HCT116 (cell line): ENCODE measurements at regions not wholly inside any gene's neighbourhood (a gene's known extent, or its start where the extent isn't known, plus 50 kb on each side); places are given as distances from the start of the nearest gene placed in this dataset.

Experiments
- ATAC-seq: fragments of 200-7000 bp; cut with Tn5 transposase; 2 replicates; pipeline ENCODE4 v1.9.1; 2020; ENCODE audit warnings: mild to moderate bottlenecking, moderate library complexity
- BruUV-seq: library from RNA; stranded (reverse); fragments of 400-500 nt; replicated peaks from 2 replicates; lab custom pipeline; 2021; lab: Mats Ljungman, UMichigan
- CTCF ChIA-PET: fragments of 300-600 bp; sonication (Branson Sonifier 250); formaldehyde crosslinking; loops from one replicate; lab custom pipeline; 2021; ENCODE audit warnings: antibody characterized with exemption; lab: Charles Lee
- POLR2A ChIA-PET: fragments of 300-600, 350-600 bp; sonication (Branson Sonifier 250); formaldehyde crosslinking; loops from one replicate; lab custom pipeline; 2021; ENCODE audit warnings: antibody characterized with exemption; lab: Charles Lee
- RAD21 ChIA-PET, 2 experiments: fragments of 300-600 bp; sonication (Branson Sonifier 250); formaldehyde crosslinking; loops; one replicate each; lab custom pipeline; 2023; ENCODE audit warnings: low total read pairs in 2 of 2; ENCODE audit not compliant: uncharacterized antibody in 2 of 2, unreplicated experiment in 2 of 2, low non-redundant PET in 1 of 2; lab: Charles Lee
- DNase-seq: peaks from one replicate; pipeline ENCODE4 v3.0.0-alpha.2; 2010; ENCODE audit warnings: low read depth, low spot score
- H2AFZ ChIP-seq: fragments of 200-600 bp; shearing (Covaris generic), sonication (generic); 2 replicates; pipeline ENCODE4 v1.6.1; 2017; ENCODE audit warnings: low read depth, mixed run types, mixed read lengths, antibody characterized with exemption, low read length; ENCODE audit not compliant: poor library complexity, severe bottlenecking
- H3K27ac ChIP-seq: 2 replicates; pipeline ENCODE4 v1.5.1; 2012; ENCODE audit warnings: low read depth, low read length
- H3K27me3 ChIP-seq: fragments of 200-600 bp; sonication (generic); 2 replicates; pipeline ENCODE4 v1.6.1; 2016; ENCODE audit warnings: mixed run types, low read length, mixed read lengths; ENCODE audit not compliant: insufficient read depth
- H3K36me3 ChIP-seq, 2 experiments: fragments of 200-500 bp in 1 of 2; fragments of 200-600 bp in 1 of 2; sonication (Bioruptor generic) in 1 of 2; sonication (generic) in 1 of 2; 2 replicates each; pipeline versions ENCODE4 v1.5.1 to v1.6.1; 2014 to 2016; ENCODE audit warnings: low read length in 2 of 2, inconsistent platforms in 1 of 2, mixed read lengths in 1 of 2, mixed run types in 1 of 2; ENCODE audit not compliant: insufficient read depth in 2 of 2, control insufficient read depth in 1 of 2
- H3K4me1 ChIP-seq, 2 experiments: fragments of 200-600 bp in 1 of 2; sonication (generic) in 1 of 2; 2 replicates each; pipeline versions ENCODE4 v1.5.1 to v1.6.1; 2012 to 2017; ENCODE audit warnings: low read length in 2 of 2, inconsistent platforms in 1 of 2, mild to moderate bottlenecking in 1 of 2, mixed read lengths in 1 of 2, mixed run types in 1 of 2, moderate library complexity in 1 of 2; ENCODE audit not compliant: insufficient read depth in 2 of 2, control insufficient read depth in 1 of 2
- H3K4me2 ChIP-seq: fragments of 200-600 bp; sonication (generic); 2 replicates; pipeline ENCODE4 v1.6.1; 2017; ENCODE audit warnings: mixed run types, low read length, mixed read lengths
- H3K4me3 ChIP-seq, 2 experiments: fragments of 200-600 bp in 1 of 2; sonication (generic) in 1 of 2; replicated peaks in 1 of 2; 2 replicates each; pipeline ENCODE4 v1.5.1; 2011 to 2016; ENCODE audit warnings: low read length in 2 of 2, control low read depth in 1 of 2, low read depth in 1 of 2, mild to moderate bottlenecking in 1 of 2, mixed read lengths in 1 of 2, mixed run types in 1 of 2
- H3K79me2 ChIP-seq: fragments of 200-600 bp; sonication (generic); 2 replicates; pipeline ENCODE4 v1.6.1; 2017; ENCODE audit warnings: mild to moderate bottlenecking, mixed run types, low read length, moderate library complexity, mixed read lengths; ENCODE audit not compliant: insufficient read depth
- H3K9ac ChIP-seq: fragments of 200-600 bp; sonication (generic); 2 replicates; pipeline ENCODE4 v1.6.1; 2016; ENCODE audit warnings: low read length, mixed read lengths
- H3K9me2 ChIP-seq: fragments of 200-600 bp; sonication (generic), shearing (Covaris generic); 2 replicates; pipeline ENCODE4 v1.6.1; 2017; ENCODE audit warnings: mixed run types, mild to moderate bottlenecking, moderate library complexity; ENCODE audit not compliant: insufficient read depth
- H3K9me3 ChIP-seq, 2 experiments: fragments of 200-500 bp in 1 of 2; fragments of 200-600 bp in 1 of 2; sonication (Bioruptor generic) in 1 of 2; sonication (generic) in 1 of 2; 2 replicates each; pipeline ENCODE4 v1.6.1; 2014 to 2017; ENCODE audit warnings: low read length in 2 of 2, mixed read lengths in 2 of 2, inconsistent platforms in 1 of 2, low read depth in 1 of 2, mild to moderate bottlenecking in 1 of 2, mixed run types in 1 of 2, moderate library complexity in 1 of 2; ENCODE audit not compliant: control insufficient read depth in 1 of 2, insufficient read depth in 1 of 2
- H4K20me1 ChIP-seq: fragments of 200-600 bp; sonication (generic), shearing (Covaris generic); 2 replicates; pipeline ENCODE4 v1.6.1; 2017; ENCODE audit warnings: mixed run types, mild to moderate bottlenecking, moderate library complexity; ENCODE audit not compliant: insufficient read depth
- ATF3 ChIP-seq: IDR thresholded peaks from 2 replicates; pipeline ENCODE4 v1.6.1; 2012
- CBX3 ChIP-seq: IDR thresholded peaks from 2 replicates; pipeline ENCODE4 v1.6.1; 2012; ENCODE audit warnings: low read depth
- CTCF ChIP-seq, 3 experiments: fragments of 200-600 bp in 1 of 3; sonication (generic) in 1 of 3; IDR thresholded peaks in 2 of 3; conservative IDR thresholded peaks in 1 of 3; 2 replicates each; pipeline ENCODE4 v1.5.1; 2012 to 2017; ENCODE audit warnings: low read depth in 2 of 3, low read length in 2 of 3, antibody characterized with exemption in 1 of 3, borderline replicate concordance in 1 of 3, control low read depth in 1 of 3, mild to moderate bottlenecking in 1 of 3, mixed read lengths in 1 of 3, mixed run types in 1 of 3, moderate library complexity in 1 of 3; ENCODE audit not compliant: insufficient read depth in 1 of 3
- EGR1 ChIP-seq: IDR thresholded peaks from 2 replicates; pipeline ENCODE4 v1.6.1; 2012; ENCODE audit warnings: low read depth
- ELF1 ChIP-seq: IDR thresholded peaks from 2 replicates; pipeline ENCODE4 v1.6.1; 2012; ENCODE audit warnings: low read depth, borderline replicate concordance
- EZH2 ChIP-seq: fragments of 200-600 bp; sonication (generic); IDR thresholded peaks from 2 replicates; pipeline ENCODE4 v1.6.1; 2017; ENCODE audit warnings: antibody characterized with exemption, mixed run types
- EZH2phosphoT487 ChIP-seq: fragments of 200-600 bp; IDR thresholded peaks from 2 replicates; pipeline ENCODE4 v1.6.1; 2018; ENCODE audit warnings: antibody characterized with exemption, borderline replicate concordance
- FOSL1 ChIP-seq: IDR thresholded peaks from 2 replicates; pipeline ENCODE4 v1.6.1; 2012; ENCODE audit warnings: low read depth
- JUND ChIP-seq: IDR thresholded peaks from 2 replicates; pipeline ENCODE4 v1.6.1; 2012
- MAX ChIP-seq: IDR thresholded peaks from 2 replicates; pipeline ENCODE4 v1.6.1; 2012
- POLR2A ChIP-seq: IDR thresholded peaks from 2 replicates; pipeline ENCODE4 v1.7.0; 2011; ENCODE audit warnings: borderline replicate concordance; ENCODE audit not compliant: insufficient read depth, insufficient read length; ENCODE audit errors: extremely low read depth
- RAD21 ChIP-seq: IDR thresholded peaks from 2 replicates; pipeline ENCODE4 v1.6.1; 2012; ENCODE audit warnings: low read depth, mild to moderate bottlenecking
- REST ChIP-seq: IDR thresholded peaks from 2 replicates; pipeline ENCODE4 v1.6.1; 2012; ENCODE audit warnings: low read depth
- SP1 ChIP-seq: IDR thresholded peaks from 2 replicates; pipeline ENCODE4 v1.6.1; 2012; ENCODE audit warnings: low read depth
- SRF ChIP-seq: IDR thresholded peaks from 2 replicates; pipeline ENCODE4 v1.6.1; 2012; ENCODE audit warnings: low read depth
- TCF7L2 ChIP-seq: IDR thresholded peaks from 2 replicates; pipeline ENCODE4 v1.7.0; 2011; ENCODE audit warnings: borderline replicate concordance, inconsistent platforms; ENCODE audit not compliant: insufficient read depth, insufficient read length; ENCODE audit errors: extremely low read depth
- YY1 ChIP-seq: IDR thresholded peaks from 2 replicates; pipeline ENCODE4 v1.6.1; 2011; ENCODE audit warnings: low read length, low read depth, moderate library complexity, mild to moderate bottlenecking; ENCODE audit not compliant: insufficient replicate concordance; ENCODE audit errors: extremely low read depth
- ZBTB33 ChIP-seq: IDR thresholded peaks from 2 replicates; pipeline ENCODE4 v1.6.1; 2011; ENCODE audit warnings: mild to moderate bottlenecking, low read length, moderate library complexity; ENCODE audit not compliant: insufficient replicate concordance; ENCODE audit errors: extremely low read depth
- ZFX ChIP-seq: fragments of 450-650 bp; IDR thresholded peaks from 2 replicates; pipeline ENCODE4 v1.6.1; 2017
- ZNF274 ChIP-seq: fragments of 200-500 bp; sonication (Bioruptor generic); IDR thresholded peaks from 2 replicates; pipeline ENCODE4 v1.6.1; 2014; ENCODE audit warnings: mild to moderate bottlenecking, low read depth, low read length, inconsistent platforms
- intact Hi-C: fragments of 100-400 bp; cut with micrococcal nuclease; formaldehyde crosslinking; loops from 2 replicates; pipeline ENCODE4 v1.10.0; 2022

GRCh38 chr21:24265987-24266386, 1341.3 kb downstream of the MRPL39 start:
- no peak overlapping the region for H3K4me2 ChIP-seq
- ATAC-seq, result no peak
- BruUV-seq, result no TSS peak

More at GRCh38 chr21:24265987-24266386, 1341.3 kb downstream of the MRPL39 start:
- Histone ChIP-seq H2AFZ (no peak overlapping the region), H3K79me2 (no peaks in the 10 kb centered on the region), H4K20me1 (no peaks in the 10 kb centered on the region), H3K4me3 (no peak overlapping the region), H3K9ac (no peak overlapping the region), H3K9me3 (peaks cover 15 to 25% of the 10 kb centered on the region in 2 experiments; a peak in 3 of 4 replicates), H3K9me2 (no peaks in the 10 kb centered on the region), H3K36me3 (no peaks in the 10 kb centered on the region), H3K4me1 (no peaks in the 10 kb centered on the region), H3K27me3 (no peaks in the 10 kb centered on the region), H3K27ac (no peak overlapping the region)
- intact Hi-C loops, result no loop called here
- TF ChIP-seq MAX (no peak), ELF1 (no peak), ATF3 (no peak), CTCF (IDR thresholded peaks at IDR 0.05 in 2 of 3, conservative IDR thresholded peaks at IDR 0.05 in 1 of 3; ENCODE audit: borderline replicate concordance in 1 of 3, insufficient read depth in 1 of 3, low read depth in 2 of 3, low read length in 2 of 3) (no peak), ZFX (no peak), POLR2A (no peak), REST (no peak), SRF (no peak), EZH2 (no peak), FOSL1 (no peak), ZNF274 (no peak), RAD21 (no peak), SP1 (no peak), CBX3 (no peak), EZH2phosphoT487 (no peak), JUND (no peak), ZBTB33 (no peak), TCF7L2 (no peak), EGR1 (no peak), YY1 (no peak)
- RAD21 ChIA-PET, result no interaction called here
- POLR2A ChIA-PET, result no interaction called here
- DNase-seq, result no peak
- CTCF ChIA-PET, result no interaction called here
